Endothelial cell of umbilical vein (primary cell): ENCODE measurements at regions not wholly inside any gene's neighbourhood (a gene's known extent, or its start where the extent isn't known, plus 50 kb on each side); places are given as distances from the start of the nearest gene placed in this dataset.

Experiments
- BruUV-seq: library from RNA; stranded (reverse); fragments of 400-500 nt; replicated peaks from 2 replicates; lab custom pipeline; 2021; lab: Mats Ljungman, UMichigan
- CTCF ChIA-PET: fragments of 300-600, 350-600 bp; sonication (Branson Sonifier 250); formaldehyde crosslinking; loops from one replicate; lab custom pipeline; 2021; ENCODE audit warnings: antibody characterized with exemption, inconsistent platforms; lab: Charles Lee
- POLR2A ChIA-PET: fragments of 300-600, 350-600 bp; sonication (Branson Sonifier 250); formaldehyde crosslinking; loops from one replicate; lab custom pipeline; 2021; ENCODE audit warnings: antibody characterized with exemption, inconsistent platforms; lab: Charles Lee
- DNase-seq: peaks from one replicate; pipeline ENCODE4 v3.0.0-alpha.2; 2011; ENCODE audit warnings: low read depth, low spot score
- FAIRE-seq: peaks from 2 replicates; lab custom pipeline; 2011; peaks lifted over from hg19 to GRCh38; lab: Jason Lieb, UNC
- H2AFZ ChIP-seq: 2 replicates; pipeline ENCODE4 v1.6.0; 2012; ENCODE audit warnings: low read depth, low read length, control low read depth, inconsistent platforms
- H3K27ac ChIP-seq: 2 replicates; pipeline ENCODE4 v1.5.1; 2011; ENCODE audit warnings: low read depth, mild to moderate bottlenecking, control low read depth, low read length, moderate library complexity; ENCODE audit not compliant: insufficient read depth
- H3K27me3 ChIP-seq, 2 experiments: 2 replicates each; pipeline versions ENCODE4 v1.6.0 to v1.6.1; 2011; ENCODE audit warnings: low read length in 2 of 2, mixed read lengths in 1 of 2; ENCODE audit not compliant: control insufficient read depth in 2 of 2, insufficient read depth in 2 of 2
- H3K36me3 ChIP-seq, 2 experiments: 2 replicates in 1 of 2; 3 replicates in 1 of 2; pipeline ENCODE4 v1.5.1; 2011; ENCODE audit warnings: low read length in 2 of 2, mild to moderate bottlenecking in 1 of 2, moderate library complexity in 1 of 2; ENCODE audit not compliant: control insufficient read depth in 2 of 2, insufficient read depth in 2 of 2; ENCODE audit errors: extremely low read depth in 1 of 2
- H3K4me1 ChIP-seq: 3 replicates; pipeline ENCODE4 v1.5.1; 2011; ENCODE audit warnings: mild to moderate bottlenecking, low read length; ENCODE audit not compliant: control insufficient read depth, insufficient read depth; ENCODE audit errors: extremely low read depth
- H3K4me2 ChIP-seq: 2 replicates; pipeline ENCODE4 v1.6.1; 2011; ENCODE audit warnings: low read length, control low read depth, mixed read lengths; ENCODE audit not compliant: insufficient read depth
- H3K4me3 ChIP-seq, 3 experiments: fragments of 200-600 bp in 1 of 3; sonication (generic), shearing (Covaris generic) in 1 of 3; replicated peaks in 1 of 3; 2 replicates each; pipeline ENCODE4 v1.5.1; 2011 to 2016; ENCODE audit warnings: control low read depth in 3 of 3, low read length in 3 of 3, mild to moderate bottlenecking in 2 of 3, inconsistent platforms in 1 of 3, low read depth in 1 of 3, moderate library complexity in 1 of 3; ENCODE audit not compliant: insufficient read depth in 1 of 3
- H3K79me2 ChIP-seq: 2 replicates; pipeline ENCODE4 v1.6.0; 2012; ENCODE audit warnings: low read length, inconsistent platforms; ENCODE audit not compliant: control insufficient read depth, insufficient read depth
- H3K9ac ChIP-seq: replicated peaks from 2 replicates; pipeline ENCODE3; 2011; ENCODE audit warnings: low read length, control low read depth; ENCODE audit not compliant: insufficient read depth; ENCODE audit errors: extremely low read depth
- H3K9me1 ChIP-seq: replicated peaks from 3 replicates; pipeline ENCODE4 v1.6.0; 2011; ENCODE audit warnings: mild to moderate bottlenecking, low read length; ENCODE audit not compliant: control insufficient read depth, insufficient read depth; ENCODE audit errors: extremely low read depth
- H3K9me3 ChIP-seq: replicated peaks from 2 replicates; pipeline ENCODE4 v1.5.1; 2012; ENCODE audit warnings: low read length, inconsistent platforms; ENCODE audit not compliant: control insufficient read depth, insufficient read depth
- H4K20me1 ChIP-seq: replicated peaks from 2 replicates; pipeline ENCODE3; 2011; ENCODE audit warnings: mild to moderate bottlenecking, low read length; ENCODE audit not compliant: control insufficient read depth, insufficient read depth; ENCODE audit errors: extremely low read depth
- CTCF ChIP-seq, 2 donors: IDR thresholded peaks; 1 replicate in 1 of 2; 2 replicates in 1 of 2; pipeline ENCODE4 v1.5.1; 2011; ENCODE audit warnings: low read length in 2 of 2, mild to moderate bottlenecking in 2 of 2, moderate library complexity in 2 of 2, control low read depth in 1 of 2, inconsistent platforms in 1 of 2, low read depth in 1 of 2; ENCODE audit not compliant: insufficient read depth in 1 of 2; ENCODE audit errors: extremely low read depth in 1 of 2
- EZH2 ChIP-seq: IDR thresholded peaks from 2 replicates; pipeline ENCODE4 v1.6.1; 2012; ENCODE audit warnings: borderline replicate concordance, low read depth, mild to moderate bottlenecking, moderate library complexity, low read length, inconsistent platforms; ENCODE audit not compliant: severe bottlenecking
- FOS ChIP-seq: IDR thresholded peaks from 2 replicates; pipeline ENCODE4 v1.6.1; 2011; ENCODE audit warnings: mild to moderate bottlenecking, low read length, moderate library complexity, borderline replicate concordance; ENCODE audit not compliant: insufficient read depth
- GATA2 ChIP-seq: IDR thresholded peaks from 2 replicates; pipeline ENCODE4 v1.7.0; 2011; ENCODE audit warnings: low read depth, mild to moderate bottlenecking, moderate library complexity, mixed read lengths, low read length; ENCODE audit not compliant: insufficient read length, insufficient read depth
- JUN ChIP-seq: IDR thresholded peaks from 2 replicates; pipeline ENCODE4 v1.6.1; 2011; ENCODE audit warnings: borderline replicate concordance, low read depth; ENCODE audit not compliant: insufficient read length, insufficient read depth
- MAX ChIP-seq: IDR thresholded peaks from 2 replicates; pipeline ENCODE4 v1.6.1; 2011; ENCODE audit not compliant: insufficient read depth, insufficient read length
- MYC ChIP-seq: IDR thresholded peaks from one replicate; pipeline ENCODE4 v1.6.1; 2011; ENCODE audit warnings: mild to moderate bottlenecking, low read depth, low read length
- POLR2A ChIP-seq: IDR thresholded peaks from 2 replicates; pipeline ENCODE4 v1.6.1; 2012; ENCODE audit warnings: low read depth, mild to moderate bottlenecking, control low read depth, low read length
- POLR2AphosphoS5 ChIP-seq: IDR thresholded peaks from 2 replicates; pipeline ENCODE4 v1.6.1; 2012; ENCODE audit warnings: low read depth, mild to moderate bottlenecking, control low read depth, low read length, moderate library complexity; ENCODE audit not compliant: insufficient read depth
- dilution Hi-C: fragments of 300-500 bp; cut with MboI; formaldehyde crosslinking; loops from one replicate; pipeline ENCODE4 v1.15.0; 2019; ENCODE audit warnings: low sequenced_read_pairs; ENCODE audit not compliant: extremely low pct_ligation_motif_present
- intact Hi-C: fragments of 100-400 bp; cut with micrococcal nuclease; formaldehyde crosslinking; loops from one replicate; pipeline ENCODE4 v1.10.0; 2022

- no peak overlapping the region for H2AFZ ChIP-seq
- no TSS peak for BruUV-seq
Observed at GRCh38 chr18:10194592-10194991, 259.8 kb upstream of the APCDD1 start.

More at GRCh38 chr18:10194592-10194991, 259.8 kb upstream of the APCDD1 start:
- dilution Hi-C loops (no loop called here), intact Hi-C loops (no loop called here)
- FAIRE-seq (no peak), DNase-seq (no peak)
- Histone ChIP-seq H3K4me1 (no peaks in the 10 kb centered on the region), H3K4me3 (no peak overlapping the region), H3K4me2 (no peak overlapping the region), H4K20me1 (no peaks in the 10 kb centered on the region), H3K9me3 (no peaks in the 10 kb centered on the region), H3K36me3 (no peaks in the 10 kb centered on the region), H3K27ac (no peak overlapping the region), H3K27me3 (no peaks in the 10 kb centered on the region), H3K79me2 (no peaks in the 10 kb centered on the region), H3K9me1 (no peaks in the 10 kb centered on the region), H3K9ac (no peak overlapping the region)
- TF ChIP-seq FOS (no peak), MAX (no peak), GATA2 (no peak), MYC (no peak), POLR2AphosphoS5 (no peak), CTCF (IDR thresholded peaks at IDR 0.05; ENCODE audit: extremely low read depth in 1 of 2, insufficient read depth in 1 of 2, low read depth in 1 of 2, low read length in 2 of 2) (peak in 1 of 2 donors; percentile 9), EZH2 (no peak), POLR2A (no peak), JUN (no peak)
- CTCF ChIA-PET = interaction anchor here (0.9 kb wide), 1 partner anchor 127 kb away, joined by 3 read pairs; no protein-coding TSS in a partner anchor
- POLR2A ChIA-PET = no interaction called here
